Nephron progenitor cell (in vitro differentiated cells): ENCODE measurements at regions not wholly inside any gene's neighbourhood (a gene's known extent, or its start where the extent isn't known, plus 50 kb on each side); places are given as distances from the start of the nearest gene placed in this dataset.

Experiments
- DNase-seq: peaks from one replicate; pipeline ENCODE4 v3.0.0; 2021
- H3K27ac Mint-ChIP-seq: 2 replicates; pipeline ENCODE4 v1.8.0; 2021; ENCODE audit warnings: mild to moderate bottlenecking, moderate library complexity, mixed read lengths
- H3K27me3 Mint-ChIP-seq: 2 replicates; pipeline ENCODE4 v1.8.0; 2021; ENCODE audit warnings: mild to moderate bottlenecking, low read depth, mixed read lengths; ENCODE audit not compliant: poor library complexity
- H3K36me3 Mint-ChIP-seq: 2 replicates; pipeline ENCODE4 v1.8.0; 2021; ENCODE audit warnings: low read depth, mixed read lengths
- H3K4me1 Mint-ChIP-seq: 2 replicates; pipeline ENCODE4 v1.8.0; 2021; ENCODE audit warnings: mixed read lengths
- H3K4me3 Mint-ChIP-seq: 2 replicates; pipeline ENCODE4 v1.8.0; 2021; ENCODE audit warnings: mild to moderate bottlenecking, moderate library complexity, mixed read lengths
- H3K9me3 Mint-ChIP-seq: 2 replicates; pipeline ENCODE4 v1.8.0; 2021; ENCODE audit warnings: mild to moderate bottlenecking, moderate library complexity, mixed read lengths
- CTCF ChIP-seq: fragments of 200-600 bp; sonication (generic); IDR thresholded peaks from 2 replicates; pipeline ENCODE4 v1.5.0; 2021; ENCODE audit warnings: antibody characterized with exemption

DNA sequence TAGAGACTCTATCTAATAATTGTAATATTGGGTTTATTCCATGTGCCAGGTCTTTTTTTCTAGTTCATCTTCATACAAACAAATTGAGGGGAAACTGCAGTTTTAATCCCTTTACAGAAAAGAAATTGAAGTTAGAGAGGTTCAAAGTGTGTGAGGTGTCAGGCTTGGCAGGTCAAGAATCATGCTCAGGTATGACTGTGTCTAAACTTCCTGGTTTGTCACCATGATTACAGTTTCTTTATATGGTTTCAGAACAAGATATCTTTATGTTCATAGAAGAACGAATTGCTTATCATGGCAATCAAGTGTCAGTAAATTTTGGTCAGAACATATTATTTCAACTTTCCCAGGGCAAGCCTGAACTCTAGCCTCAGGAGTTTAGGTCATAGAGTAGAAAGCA is 460.4 kb downstream of the RAPGEF2 start:
- no peak overlapping the region for H3K27ac Mint-ChIP-seq
- no peak for TF ChIP-seq CTCF
- H3K4me1 Mint-ChIP-seq = no peaks in the 10 kb centered on the region
- H3K4me3 Mint-ChIP-seq = no peak overlapping the region
- H3K36me3 Mint-ChIP-seq = no peaks in the 10 kb centered on the region
- peaks cover 13% of the 10 kb centered on the region for H3K9me3 Mint-ChIP-seq
- no peak for DNase-seq
- no peaks in the 10 kb centered on the region for H3K27me3 Mint-ChIP-seq

- Mint-ChIP-seq H3K27ac (no peak overlapping the region), H3K9me3 (peaks cover 27% of the 10 kb centered on the region), H3K36me3 (no peaks in the 10 kb centered on the region), H3K4me3 (no peak overlapping the region), H3K27me3 (no peaks in the 10 kb centered on the region), H3K4me1 (no peaks in the 10 kb centered on the region)
- no peak for TF ChIP-seq CTCF
- DNase-seq = no peak
Observed at GRCh38 chr4:159564615-159565014, 461.7 kb downstream of the RAPGEF2 start.

- no peak for TF ChIP-seq CTCF
- no peak for DNase-seq
- Mint-ChIP-seq H3K4me3 (no peak overlapping the region), H3K9me3 (peaks cover 42% of the 10 kb centered on the region), H3K27me3 (no peaks in the 10 kb centered on the region), H3K27ac (no peak overlapping the region), H3K4me1 (no peaks in the 10 kb centered on the region), H3K36me3 (peaks cover 8% of the 10 kb centered on the region)
Observed at GRCh38 chr4:159566786-159567185, 463.9 kb downstream of the RAPGEF2 start.

DNA sequence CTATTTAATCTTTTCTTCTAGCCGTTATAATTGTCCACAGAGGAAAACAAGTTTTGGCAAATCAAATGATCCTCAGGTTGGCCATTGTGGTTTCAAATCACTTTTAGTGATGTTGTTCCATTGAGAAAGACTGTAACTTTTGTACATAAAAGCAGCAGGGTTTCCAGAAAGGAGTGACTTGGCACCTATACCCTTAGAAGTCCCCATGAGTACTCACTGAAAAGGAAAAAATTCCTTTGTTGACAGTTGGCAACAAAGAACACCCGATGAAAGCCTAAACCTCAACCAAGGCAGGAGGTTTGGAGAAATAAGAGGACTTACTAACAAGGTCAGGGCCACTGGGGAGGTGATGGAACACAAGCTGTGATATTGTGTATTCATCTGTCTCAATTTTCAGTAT is 474.4 kb downstream of the RAPGEF2 start:
- no peaks in the 10 kb centered on the region for H3K27me3 Mint-ChIP-seq
- no peaks in the 10 kb centered on the region for H3K4me1 Mint-ChIP-seq
- no peak for TF ChIP-seq CTCF
- no peaks in the 10 kb centered on the region for H3K36me3 Mint-ChIP-seq
- peaks cover 16% of the 10 kb centered on the region for H3K9me3 Mint-ChIP-seq
- DNase-seq = no peak
- H3K4me3 Mint-ChIP-seq = no peak overlapping the region
- no peak overlapping the region for H3K27ac Mint-ChIP-seq

DNA sequence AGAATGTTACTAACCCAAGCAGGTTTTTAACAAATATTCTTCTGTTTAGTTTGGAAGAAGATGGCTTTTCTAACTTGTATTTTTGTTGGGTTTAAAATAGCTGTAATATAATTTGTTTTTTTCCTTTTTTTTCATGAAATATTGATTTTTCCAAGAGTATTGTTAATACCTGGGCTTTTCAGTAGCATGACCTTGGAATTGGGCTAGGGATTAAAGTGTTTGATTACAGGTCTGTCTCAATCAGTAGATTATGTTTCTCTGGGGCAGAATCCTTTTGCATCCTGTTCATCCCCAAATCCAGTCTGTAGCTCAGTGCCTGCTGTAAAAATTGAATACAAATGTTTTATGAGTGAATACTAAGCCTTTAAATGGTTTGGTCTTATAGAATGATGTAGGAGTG is 479.8 kb downstream of the RAPGEF2 start:
- no peak for TF ChIP-seq CTCF

GRCh38 chr4:159592898-159593556 is 490.1 kb downstream of the RAPGEF2 start:
- peaks cover 24% of the 10 kb centered on the region for H3K4me1 Mint-ChIP-seq

More for the DNA sequence above, 479.8 kb downstream of the RAPGEF2 start:
- Mint-ChIP-seq H3K4me1 (no peaks in the 10 kb centered on the region), H3K27ac (no peak overlapping the region), H3K27me3 (peaks cover 3% of the 10 kb centered on the region), H3K4me3 (no peak overlapping the region), H3K9me3 (peaks cover 44% of the 10 kb centered on the region), H3K36me3 (peaks cover 9% of the 10 kb centered on the region)
- DNase-seq = no peak

More at GRCh38 chr4:159592898-159593556, 490.1 kb downstream of the RAPGEF2 start:
- H3K9me3 Mint-ChIP-seq = no peaks in the 10 kb centered on the region
- no peak for TF ChIP-seq CTCF
- no peak overlapping the region for H3K4me3 Mint-ChIP-seq
- DNase-seq = no peak
- peak overlapping the region; percentile 24 for H3K27ac Mint-ChIP-seq
- no peaks in the 10 kb centered on the region for H3K36me3 Mint-ChIP-seq
- no peaks in the 10 kb centered on the region for H3K27me3 Mint-ChIP-seq
